Karpas-422 (cell line): ENCODE measurements at regions not wholly inside any gene's neighbourhood (a gene's known extent, or its start where the extent isn't known, plus 50 kb on each side); places are given as distances from the start of the nearest gene placed in this dataset.

Experiments
- DNase-seq: peaks from one replicate; pipeline ENCODE4 v3.0.0-alpha.2; 2015
- H2AFZ ChIP-seq: fragments of 200-600 bp; sonication (generic); 2 replicates; pipeline ENCODE4 v1.6.1; 2014; ENCODE audit warnings: antibody characterized with exemption, low read length, mixed read lengths
- H3K27ac ChIP-seq: fragments of 200-600 bp; sonication (generic); 2 replicates; pipeline ENCODE4 v1.5.1; 2014; ENCODE audit warnings: mild to moderate bottlenecking, low read length, moderate library complexity
- H3K27me3 ChIP-seq: fragments of 200-600 bp; sonication (generic); 2 replicates; pipeline ENCODE4 v1.6.1; 2014; ENCODE audit warnings: low read length, mixed read lengths
- H3K36me3 ChIP-seq: fragments of 200-600 bp; sonication (generic); 2 replicates; pipeline ENCODE4 v1.6.1; 2014; ENCODE audit warnings: low read length, mixed read lengths; ENCODE audit not compliant: insufficient read depth
- H3K4me1 ChIP-seq: fragments of 200-600 bp; sonication (generic); 2 replicates; pipeline ENCODE4 v1.6.1; 2014; ENCODE audit warnings: mild to moderate bottlenecking, low read length, mixed read lengths
- H3K4me2 ChIP-seq: fragments of 200-600 bp; sonication (generic); 2 replicates; pipeline ENCODE4 v1.6.1; 2014; ENCODE audit warnings: low read length, low read depth, mild to moderate bottlenecking; ENCODE audit not compliant: poor library complexity, severe bottlenecking
- H3K4me3 ChIP-seq: fragments of 200-600 bp; sonication (generic); 2 replicates; pipeline ENCODE4 v1.5.1; 2014; ENCODE audit warnings: mild to moderate bottlenecking, antibody characterized with exemption, low read length, mixed read lengths
- H3K79me2 ChIP-seq: fragments of 200-600 bp; sonication (generic); 2 replicates; pipeline ENCODE4 v1.6.1; 2014; ENCODE audit warnings: mild to moderate bottlenecking, low read length, mixed read lengths
- H3K9ac ChIP-seq: fragments of 200-600 bp; sonication (generic); 2 replicates; pipeline ENCODE4 v1.6.0; 2014; ENCODE audit warnings: low read length
- H3K9me2 ChIP-seq: fragments of 200-600 bp; sonication (generic), shearing (Covaris generic); replicated peaks from 2 replicates; pipeline ENCODE4 v1.6.0; 2014; ENCODE audit warnings: mild to moderate bottlenecking, low read length, moderate library complexity; ENCODE audit not compliant: insufficient read depth
- H3K9me3 ChIP-seq: fragments of 300-700, 200-600 bp; sonication (generic); 2 replicates; pipeline ENCODE4 v1.6.1; 2014; ENCODE audit warnings: low read length, mixed read lengths
- H4K20me1 ChIP-seq: fragments of 200-600 bp; sonication (generic); 2 replicates; pipeline ENCODE4 v1.6.1; 2014; ENCODE audit warnings: mild to moderate bottlenecking, antibody characterized with exemption, low read length, low read depth; ENCODE audit not compliant: insufficient read depth

GRCh38 chr5:174313615-174314014, 268.1 kb downstream of the NSG2 start:
- DNase-seq = no peak
- H3K79me2 ChIP-seq = no peaks in the 10 kb centered on the region

GRCh38 chr5:174314261-174314660, 268.8 kb downstream of the NSG2 start:
- no peak overlapping the region for H3K9ac ChIP-seq
- H3K4me1 ChIP-seq = no peaks in the 10 kb centered on the region
- H3K4me3 ChIP-seq = no peak overlapping the region
- no peaks in the 10 kb centered on the region for H3K9me3 ChIP-seq
- H3K27me3 ChIP-seq = no peaks in the 10 kb centered on the region
- H3K4me2 ChIP-seq = no peak overlapping the region
- DNase-seq = no peak
- H3K27ac ChIP-seq = no peak overlapping the region
- no peaks in the 10 kb centered on the region for H3K36me3 ChIP-seq
- H3K79me2 ChIP-seq = no peaks in the 10 kb centered on the region
- H4K20me1 ChIP-seq = no peaks in the 10 kb centered on the region
- no peak overlapping the region for H2AFZ ChIP-seq
- no peaks in the 10 kb centered on the region for H3K9me2 ChIP-seq

More at GRCh38 chr5:174313615-174314014, 268.1 kb downstream of the NSG2 start:
- Histone ChIP-seq H3K36me3 (no peaks in the 10 kb centered on the region), H3K9me3 (no peaks in the 10 kb centered on the region), H3K4me3 (no peak overlapping the region), H3K4me2 (no peak overlapping the region), H3K4me1 (no peaks in the 10 kb centered on the region), H2AFZ (no peak overlapping the region), H3K9ac (no peak overlapping the region), H4K20me1 (no peaks in the 10 kb centered on the region), H3K9me2 (no peaks in the 10 kb centered on the region), H3K27me3 (no peaks in the 10 kb centered on the region), H3K27ac (no peak overlapping the region)

- no peak overlapping the region for H3K9ac ChIP-seq
- no peak for DNase-seq
- no peaks in the 10 kb centered on the region for H3K36me3 ChIP-seq
- H3K27ac ChIP-seq = no peak overlapping the region
- no peak overlapping the region for H3K4me2 ChIP-seq
- H3K79me2 ChIP-seq = no peaks in the 10 kb centered on the region
- no peaks in the 10 kb centered on the region for H3K9me3 ChIP-seq
- no peaks in the 10 kb centered on the region for H4K20me1 ChIP-seq
- no peaks in the 10 kb centered on the region for H3K4me1 ChIP-seq
- no peaks in the 10 kb centered on the region for H3K27me3 ChIP-seq
- no peaks in the 10 kb centered on the region for H3K9me2 ChIP-seq
- no peak overlapping the region for H3K4me3 ChIP-seq
- H2AFZ ChIP-seq = no peak overlapping the region
These were observed 270.0 kb downstream of the NSG2 start for GRCh38 chr5:174315471-174315870.

DNA sequence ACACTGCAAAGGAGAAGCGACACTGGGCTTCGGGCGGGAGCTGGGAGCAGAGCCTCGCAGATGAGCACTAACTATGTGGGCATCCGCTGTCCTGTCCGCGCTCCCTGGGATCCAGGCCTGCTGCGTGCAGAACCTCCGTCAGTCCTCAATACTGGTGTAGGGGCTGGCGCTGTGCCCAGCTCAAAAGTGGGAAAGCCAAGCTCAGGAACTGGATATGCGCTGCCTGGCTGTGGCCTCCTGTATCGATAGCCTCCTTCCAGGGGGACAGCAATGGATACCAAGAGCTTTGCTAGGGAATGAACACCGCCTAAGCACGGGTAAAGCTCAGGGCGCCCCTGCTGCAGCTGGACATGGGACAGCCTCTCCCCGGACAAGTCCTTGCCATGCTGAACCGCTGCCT, 270.4 kb downstream of the NSG2 start:
- no peaks in the 10 kb centered on the region for H3K9me2 ChIP-seq
- no peaks in the 10 kb centered on the region for H4K20me1 ChIP-seq
- no peaks in the 10 kb centered on the region for H3K79me2 ChIP-seq
- H3K36me3 ChIP-seq = no peaks in the 10 kb centered on the region
- no peak overlapping the region for H3K4me3 ChIP-seq
- no peak overlapping the region for H2AFZ ChIP-seq
- H3K4me2 ChIP-seq = no peak overlapping the region
- DNase-seq = no peak
- no peaks in the 10 kb centered on the region for H3K9me3 ChIP-seq
- H3K9ac ChIP-seq = no peak overlapping the region
- H3K27ac ChIP-seq = no peak overlapping the region
- H3K4me1 ChIP-seq = no peaks in the 10 kb centered on the region
- no peaks in the 10 kb centered on the region for H3K27me3 ChIP-seq

DNA sequence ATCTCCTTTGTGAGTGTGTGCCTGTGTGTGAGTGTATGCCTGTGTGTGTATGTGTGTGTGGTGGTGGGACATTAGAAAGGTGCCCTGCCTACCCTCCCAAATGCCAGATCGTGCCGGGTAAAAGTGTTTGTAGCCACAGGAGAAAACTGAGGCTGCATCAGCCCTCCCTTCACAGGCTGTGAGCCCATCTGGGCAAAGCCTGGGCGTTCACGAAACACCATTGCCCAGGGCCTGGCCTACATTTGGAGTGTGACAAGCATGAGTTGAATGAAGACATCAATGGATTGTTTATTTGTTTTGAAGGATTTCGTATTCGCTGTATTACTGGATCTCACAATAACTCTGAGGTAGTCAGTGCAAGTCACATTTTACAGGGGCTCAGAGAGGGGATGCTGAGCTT, 270.8 kb downstream of the NSG2 start:
- Histone ChIP-seq H3K4me3 (no peak overlapping the region), H3K79me2 (no peaks in the 10 kb centered on the region), H3K27me3 (no peaks in the 10 kb centered on the region), H3K9me2 (no peaks in the 10 kb centered on the region), H3K4me1 (no peaks in the 10 kb centered on the region), H3K36me3 (no peaks in the 10 kb centered on the region), H2AFZ (no peak overlapping the region), H4K20me1 (no peaks in the 10 kb centered on the region), H3K9me3 (no peaks in the 10 kb centered on the region), H3K9ac (no peak overlapping the region), H3K4me2 (no peak overlapping the region), H3K27ac (no peak overlapping the region)
- no peak for DNase-seq

GRCh38 chr5:174317256-174317894, 271.9 kb downstream of the NSG2 start:
- Histone ChIP-seq H4K20me1 (no peaks in the 10 kb centered on the region), H3K27ac (no peak overlapping the region), H3K4me2 (no peak overlapping the region), H2AFZ (no peak overlapping the region), H3K9ac (no peak overlapping the region), H3K79me2 (no peaks in the 10 kb centered on the region), H3K27me3 (no peaks in the 10 kb centered on the region), H3K36me3 (no peaks in the 10 kb centered on the region), H3K9me2 (no peaks in the 10 kb centered on the region), H3K9me3 (no peaks in the 10 kb centered on the region), H3K4me3 (no peak overlapping the region), H3K4me1 (no peaks in the 10 kb centered on the region)
- peak; percentile 53 for DNase-seq

DNA sequence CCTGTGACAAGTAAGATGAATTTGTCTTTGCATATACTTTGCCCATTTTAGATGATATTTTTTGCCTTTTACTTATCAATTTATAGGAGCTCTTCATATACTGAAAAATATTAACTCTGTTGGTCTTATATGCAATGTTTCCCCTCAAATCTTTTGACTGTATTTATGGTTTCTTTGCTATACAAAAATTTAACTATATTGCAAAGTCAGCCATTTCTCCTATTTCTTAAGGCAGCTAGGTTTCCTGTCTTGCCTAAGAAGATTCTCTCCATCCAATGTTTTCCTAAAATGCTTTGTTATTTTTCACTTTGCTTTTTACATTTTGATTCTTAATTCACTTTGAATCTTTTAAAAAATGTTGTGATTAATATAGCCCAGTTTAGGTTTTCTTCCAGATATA, 273.1 kb downstream of the NSG2 start:
- Histone ChIP-seq H3K9me2 (no peaks in the 10 kb centered on the region), H3K4me2 (no peak overlapping the region), H3K9ac (no peak overlapping the region), H4K20me1 (no peaks in the 10 kb centered on the region), H3K4me3 (no peak overlapping the region), H2AFZ (no peak overlapping the region), H3K36me3 (no peaks in the 10 kb centered on the region), H3K79me2 (no peaks in the 10 kb centered on the region), H3K27ac (no peak overlapping the region), H3K9me3 (no peaks in the 10 kb centered on the region), H3K27me3 (no peaks in the 10 kb centered on the region), H3K4me1 (no peaks in the 10 kb centered on the region)
- no peak for DNase-seq

DNA sequence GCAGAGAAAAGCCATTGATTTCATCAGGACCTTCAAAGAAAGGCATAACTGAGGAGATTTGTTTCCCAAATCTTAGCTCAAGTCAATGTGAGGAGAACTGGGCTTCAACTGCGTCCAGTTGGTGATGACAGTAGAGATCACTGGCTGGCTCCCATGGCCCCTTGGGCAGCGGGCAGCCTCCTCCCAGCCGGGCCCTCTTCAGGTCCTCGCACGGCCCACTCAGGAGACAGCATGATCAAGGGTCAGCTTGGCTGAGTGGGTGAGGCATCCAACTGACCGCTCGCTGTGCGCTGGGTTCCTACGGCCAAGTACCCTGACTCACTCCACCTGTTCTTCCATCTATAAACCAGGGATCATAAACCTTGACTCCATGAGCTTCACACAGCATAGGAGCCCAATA, 274.0 kb downstream of the NSG2 start:
- H4K20me1 ChIP-seq = no peaks in the 10 kb centered on the region
- no peaks in the 10 kb centered on the region for H3K36me3 ChIP-seq
- no peak overlapping the region for H3K27ac ChIP-seq
- H3K27me3 ChIP-seq = no peaks in the 10 kb centered on the region
- H3K79me2 ChIP-seq = no peaks in the 10 kb centered on the region
- no peak for DNase-seq
- no peak overlapping the region for H3K9ac ChIP-seq
- no peak overlapping the region for H3K4me3 ChIP-seq
- H2AFZ ChIP-seq = no peak overlapping the region
- H3K4me2 ChIP-seq = no peak overlapping the region
- peaks cover 9% of the 10 kb centered on the region for H3K4me1 ChIP-seq
- no peaks in the 10 kb centered on the region for H3K9me3 ChIP-seq
- no peaks in the 10 kb centered on the region for H3K9me2 ChIP-seq

- Histone ChIP-seq H3K4me3 (no peak overlapping the region), H3K27me3 (no peaks in the 10 kb centered on the region), H4K20me1 (no peaks in the 10 kb centered on the region), H3K4me2 (no peak overlapping the region), H3K27ac (no peak overlapping the region), H3K79me2 (no peaks in the 10 kb centered on the region), H3K36me3 (no peaks in the 10 kb centered on the region), H3K9me2 (no peaks in the 10 kb centered on the region), H3K4me1 (peaks cover 9% of the 10 kb centered on the region), H3K9ac (no peak overlapping the region), H2AFZ (no peak overlapping the region), H3K9me3 (no peaks in the 10 kb centered on the region)
- DNase-seq = no peak
These were observed 274.5 kb downstream of the NSG2 start for GRCh38 chr5:174320051-174320450.
